ENCODE measurements at regions not wholly inside any gene's neighbourhood (a gene's known extent, or its start where the extent isn't known, plus 50 kb on each side); places are given as distances from the start of the nearest gene placed in this dataset.

- TF ChIP-seq CTCF (IDR thresholded peaks at IDR 0.05; ENCODE audit: poor library complexity, severe bottlenecking), result no peak
- no peak for TF ChIP-seq REST (IDR thresholded peaks at IDR 0.05; ENCODE audit: borderline replicate concordance)
- no peak for TF ChIP-seq POLR2AphosphoS5 (IDR thresholded peaks at IDR 0.05)
Observed at GRCh38 chr18:26784599-26784998, 80.9 kb downstream of the AQP4 start.

Data from neural cell (in vitro differentiated cells).